Common myeloid progenitor, CD34-positive (primary cell): ENCODE measurements at regions not wholly inside any gene's neighbourhood (a gene's known extent, or its start where the extent isn't known, plus 50 kb on each side); places are given as distances from the start of the nearest gene placed in this dataset.

Experiments
- CTCF ChIA-PET: fragments of 350-600 bp; sonication (Branson Sonifier 250); formaldehyde crosslinking; loops from one replicate; lab custom pipeline; 2021; ENCODE audit warnings: antibody characterized with exemption; lab: Charles Lee
- POLR2A ChIA-PET: fragments of 350-600 bp; sonication (Branson Sonifier 250); formaldehyde crosslinking; loops from one replicate; lab custom pipeline; 2021; ENCODE audit warnings: antibody characterized with exemption; lab: Charles Lee
- DNase-seq, 3 donors: peaks; one replicate each; pipeline versions ENCODE4 v3.0.0 to v3.0.0-alpha.2; 2013
- H3K27ac ChIP-seq, 2 experiments: 1 replicate in 1 of 2; 2 replicates in 1 of 2; pipeline ENCODE4 v1.7.0; 2013; ENCODE audit warnings: inconsistent platforms in 2 of 2, low read length in 2 of 2, mild to moderate bottlenecking in 2 of 2, low read depth in 1 of 2, moderate library complexity in 1 of 2; ENCODE audit not compliant: severe bottlenecking in 2 of 2, insufficient read depth in 1 of 2, poor library complexity in 1 of 2
- H3K27me3 ChIP-seq, 5 experiments: replicated peaks in 2 of 5; 1 replicate in 3 of 5; 2 replicates in 2 of 5; pipeline versions ENCODE4 v1.6.1 to v1.7.0; 2013; ENCODE audit warnings: low read length in 4 of 5, mild to moderate bottlenecking in 2 of 5, moderate library complexity in 2 of 5, inconsistent platforms in 1 of 5; ENCODE audit not compliant: insufficient read depth in 5 of 5, control insufficient read depth in 4 of 5
- H3K36me3 ChIP-seq, 4 experiments: 1 replicate in 2 of 4; 2 replicates in 2 of 4; pipeline versions ENCODE4 v1.6.1 to v1.7.0; 2013; ENCODE audit warnings: low read length in 3 of 4, control low read depth in 1 of 4, mild to moderate bottlenecking in 1 of 4; ENCODE audit not compliant: control insufficient read depth in 4 of 4, insufficient read depth in 4 of 4
- H3K4me1 ChIP-seq, 4 experiments: 1 replicate in 3 of 4; 2 replicates in 1 of 4; pipeline versions ENCODE4 v1.6.1 to v1.7.1; 2013; ENCODE audit warnings: low read length in 3 of 4, mild to moderate bottlenecking in 3 of 4, control low read depth in 1 of 4, inconsistent platforms in 1 of 4, moderate library complexity in 1 of 4; ENCODE audit not compliant: control insufficient read depth in 4 of 4, insufficient read depth in 4 of 4; ENCODE audit errors: control extremely low read depth in 1 of 4
- H3K4me3 ChIP-seq, 7 experiments: 1 replicate in 4 of 7; 2 replicates in 3 of 7; pipeline versions ENCODE4 v1.5.1 to v1.7.0; 2013; ENCODE audit warnings: mild to moderate bottlenecking in 7 of 7, low read length in 6 of 7, moderate library complexity in 6 of 7, inconsistent platforms in 2 of 7, low read depth in 2 of 7, control low read depth in 1 of 7; ENCODE audit not compliant: insufficient read depth in 4 of 7, control insufficient read depth in 1 of 7; ENCODE audit errors: extremely low read depth in 1 of 7
- H3K9me3 ChIP-seq, 5 experiments: 1 replicate in 4 of 5; 2 replicates in 1 of 5; pipeline versions ENCODE4 v1.6.1 to v1.7.1; 2013; ENCODE audit warnings: low read length in 4 of 5, mild to moderate bottlenecking in 2 of 5, inconsistent platforms in 1 of 5, low read depth in 1 of 5, moderate library complexity in 1 of 5; ENCODE audit not compliant: control insufficient read depth in 4 of 5, insufficient read depth in 2 of 5; ENCODE audit errors: control extremely low read depth in 1 of 5
- WGBS: methylation state at CpG from one replicate; pipeline ENCODE4 v1.1.5; 2013; ENCODE audit not compliant: insufficient coverage; 5-methylcytosine and 5-hydroxymethylcytosine counted together

DNA sequence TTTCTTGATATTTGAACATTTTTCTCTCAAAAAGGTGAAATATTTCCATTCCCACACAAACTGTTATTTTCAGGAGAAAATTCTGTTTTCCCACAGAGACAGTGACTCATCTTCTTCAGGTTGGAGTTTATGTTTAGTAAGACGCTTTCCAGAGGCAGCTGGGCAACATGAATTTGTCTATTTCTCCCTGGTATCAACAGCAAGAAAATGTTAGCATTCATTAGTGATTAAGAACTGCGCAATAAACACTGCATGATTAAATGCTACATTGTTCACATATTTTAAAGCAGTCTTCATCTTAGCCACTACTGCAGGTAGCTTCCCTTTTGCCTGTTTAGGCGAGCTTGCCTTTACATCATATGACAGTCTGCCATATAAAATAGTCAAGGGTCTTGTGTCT is 295.7 kb downstream of the C6orf118 start:
- no peak for DNase-seq
- Histone ChIP-seq H3K27me3 (no peaks in the 10 kb centered on the region), H3K4me3 (no peak overlapping the region), H3K9me3 (no peaks in the 10 kb centered on the region), H3K27ac (no peak overlapping the region), H3K36me3 (no peaks in the 10 kb centered on the region), H3K4me1 (no peaks in the 10 kb centered on the region)
- ChIA-PET CTCF (no interaction called here), POLR2A (no interaction called here)
- WGBS, result 100% methylated on average over 1 of the region's 3 CpGs

- CTCF ChIA-PET, result no interaction called here
- H3K27ac ChIP-seq, result no peak overlapping the region
- H3K9me3 ChIP-seq, result no peaks in the 10 kb centered on the region
- H3K36me3 ChIP-seq, result no peaks in the 10 kb centered on the region
- POLR2A ChIA-PET, result no interaction called here
- no peaks in the 10 kb centered on the region for H3K27me3 ChIP-seq
- no peak for DNase-seq
- 92% methylated on average over 3 of the region's 4 CpGs for WGBS
- H3K4me1 ChIP-seq, result no peaks in the 10 kb centered on the region
- no peak overlapping the region for H3K4me3 ChIP-seq
Measured at GRCh38 chr6:165012183-165012582, 297.2 kb downstream of the C6orf118 start.

GRCh38 chr6:165010556-165011535 is 298.6 kb downstream of the C6orf118 start:
- no peaks in the 10 kb centered on the region for H3K4me1 ChIP-seq
- ChIA-PET POLR2A (no interaction called here), CTCF (no interaction called here)
- WGBS, result 94% methylated on average over 5 of the region's 5 CpGs
- peaks cover 0 to 2% (median 0%) of the 10 kb centered on the region in 5 experiments for H3K9me3 ChIP-seq
- no peak overlapping the region for H3K4me3 ChIP-seq
- H3K27me3 ChIP-seq, result no peaks in the 10 kb centered on the region
- no peak for DNase-seq
- H3K27ac ChIP-seq, result no peak overlapping the region
- no peaks in the 10 kb centered on the region for H3K36me3 ChIP-seq

DNA sequence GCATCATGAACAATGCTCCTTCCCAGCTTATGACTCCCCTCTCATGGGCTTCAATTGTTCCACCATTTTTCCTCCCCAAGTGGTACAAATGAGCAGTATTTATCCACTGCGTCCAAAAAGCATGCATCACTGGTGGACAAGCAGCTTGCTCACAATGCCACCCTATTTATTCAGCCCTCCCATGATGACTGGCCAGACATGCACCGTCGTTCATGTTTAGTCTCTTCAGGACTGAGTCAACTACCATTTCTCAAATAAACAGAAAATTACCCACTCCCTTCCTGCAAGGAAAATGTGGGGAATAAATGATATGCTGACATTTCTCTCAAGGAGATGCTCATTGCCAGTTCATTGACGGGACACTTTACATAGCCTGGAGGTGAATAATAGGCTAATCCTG is 300.4 kb downstream of the C6orf118 start:
- no peak overlapping the region for H3K4me3 ChIP-seq
- no peak overlapping the region for H3K27ac ChIP-seq
- no peaks in the 10 kb centered on the region for H3K27me3 ChIP-seq
- 94% methylated on average over 2 of the region's 4 CpGs for WGBS
- H3K36me3 ChIP-seq, result no peaks in the 10 kb centered on the region
- peaks cover 0 to 2% (median 0%) of the 10 kb centered on the region in 5 experiments for H3K9me3 ChIP-seq
- no peak for DNase-seq
- no peaks in the 10 kb centered on the region for H3K4me1 ChIP-seq
- ChIA-PET CTCF (no interaction called here), POLR2A (no interaction called here)

GRCh38 chr6:165002866-165003265 is 306.5 kb downstream of the C6orf118 start:
- ChIA-PET CTCF (no interaction called here), POLR2A (no interaction called here)
- Histone ChIP-seq H3K4me1 (no peaks in the 10 kb centered on the region), H3K4me3 (no peak overlapping the region), H3K9me3 (peaks cover 0 to 2% (median 0%) of the 10 kb centered on the region in 5 experiments), H3K36me3 (no peaks in the 10 kb centered on the region), H3K27me3 (no peaks in the 10 kb centered on the region), H3K27ac (no peak overlapping the region)
- no peak for DNase-seq
- WGBS, result 84% methylated on average over 8 of the region's 11 CpGs

- WGBS, result 100% methylated on average over 3 of the region's 4 CpGs
- Histone ChIP-seq H3K36me3 (no peaks in the 10 kb centered on the region), H3K4me3 (no peak overlapping the region), H3K9me3 (peaks cover 0 to 2% (median 0%) of the 10 kb centered on the region in 5 experiments), H3K27me3 (no peaks in the 10 kb centered on the region), H3K4me1 (no peaks in the 10 kb centered on the region), H3K27ac (no peak overlapping the region)
- ChIA-PET CTCF (no interaction called here), POLR2A (no interaction called here)
- DNase-seq, result no peak
Measured at GRCh38 chr6:165002358-165002757, 307.0 kb downstream of the C6orf118 start.

- POLR2A ChIA-PET, result no interaction called here
- Histone ChIP-seq H3K4me3 (no peak overlapping the region), H3K27ac (no peak overlapping the region), H3K36me3 (no peaks in the 10 kb centered on the region), H3K4me1 (no peaks in the 10 kb centered on the region), H3K9me3 (peaks cover 0 to 2% (median 0%) of the 10 kb centered on the region in 5 experiments), H3K27me3 (no peaks in the 10 kb centered on the region)
- DNase-seq, result no peak
- CTCF ChIA-PET, result no interaction called here
- WGBS, result 96% methylated on average over 20 of the region's 33 CpGs
Measured at GRCh38 chr6:165001502-165002157, 307.8 kb downstream of the C6orf118 start.
